ENCODE measurements at regions not wholly inside any gene's neighbourhood (a gene's known extent, or its start where the extent isn't known, plus 50 kb on each side); places are given as distances from the start of the nearest gene placed in this dataset.

DNA sequence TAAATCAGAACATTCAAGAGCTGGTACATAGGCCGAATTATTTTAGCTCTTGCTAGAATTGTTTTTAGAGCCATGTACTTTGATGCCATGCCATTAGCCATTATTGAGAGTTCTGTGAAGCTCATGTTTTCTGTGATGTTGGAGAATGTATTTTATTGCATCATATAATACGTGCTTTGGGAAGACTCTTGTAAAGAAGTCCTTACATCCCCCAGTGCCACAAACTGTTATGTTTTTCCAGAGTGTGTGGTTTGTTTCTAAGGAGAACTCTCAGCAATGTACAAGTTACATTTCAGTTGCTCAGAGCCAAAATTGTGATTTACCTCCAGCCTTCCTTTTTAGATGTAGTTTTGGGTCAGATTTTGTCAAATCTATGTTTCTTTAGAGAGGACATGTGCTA lies 148.6 kb downstream of the HAUS1 start:
- no peak for TF ChIP-seq CTCF (IDR thresholded peaks at IDR 0.05)
- no peak for TF ChIP-seq ZFX (IDR thresholded peaks at IDR 0.05; ENCODE audit: borderline replicate concordance)

Measured in 22Rv1 (cell line).